Astrocyte (in vitro differentiated cells and primary cell): ENCODE measurements at regions not wholly inside any gene's neighbourhood (a gene's known extent, or its start where the extent isn't known, plus 50 kb on each side); places are given as distances from the start of the nearest gene placed in this dataset.

Experiments used
- CTCF ChIP-seq: IDR thresholded peaks from 2 replicates; pipeline ENCODE4 v1.5.1; 2011; ENCODE audit warnings: low read depth, mild to moderate bottlenecking, inconsistent platforms, low read length, moderate library complexity; ENCODE audit not compliant: insufficient read depth
- EZH2 ChIP-seq: IDR thresholded peaks from 2 replicates; pipeline ENCODE4 v1.6.1; 2012; ENCODE audit warnings: mild to moderate bottlenecking, low read length, inconsistent platforms; ENCODE audit not compliant: insufficient read depth

GRCh38 chr18:22613788-22614187 is 196.1 kb upstream of the CTAGE1 start:
- TF ChIP-seq CTCF (no peak), EZH2 (no peak)
